ENCODE measurements at regions not wholly inside any gene's neighbourhood (a gene's known extent, or its start where the extent isn't known, plus 50 kb on each side); places are given as distances from the start of the nearest gene placed in this dataset.

GRCh38 chr7:121525155-121525819 is 129.2 kb upstream of the FAM3C start:
- no peak for DNase-seq (ENCODE audit: low read depth in 2 of 2)

- peak; percentile 7 to 20 for DNase-seq (ENCODE audit: low read depth in 2 of 2)
These were observed 125.7 kb upstream of the FAM3C start for GRCh38 chr7:121521711-121522400.

- no peak for DNase-seq (ENCODE audit: low read depth in 2 of 2)
These were observed 124.8 kb upstream of the FAM3C start for GRCh38 chr7:121520911-121521310.

- no peak for DNase-seq (ENCODE audit: low read depth in 2 of 2)
These were observed 123.7 kb upstream of the FAM3C start for GRCh38 chr7:121519548-121520521.

GRCh38 chr7:121517591-121517990 is 121.5 kb upstream of the FAM3C start:
- no peak for DNase-seq (ENCODE audit: low read depth in 2 of 2)

GRCh38 chr7:121516821-121517220 is 120.7 kb upstream of the FAM3C start:
- DNase-seq (ENCODE audit: low read depth in 2 of 2): no peak

DNA sequence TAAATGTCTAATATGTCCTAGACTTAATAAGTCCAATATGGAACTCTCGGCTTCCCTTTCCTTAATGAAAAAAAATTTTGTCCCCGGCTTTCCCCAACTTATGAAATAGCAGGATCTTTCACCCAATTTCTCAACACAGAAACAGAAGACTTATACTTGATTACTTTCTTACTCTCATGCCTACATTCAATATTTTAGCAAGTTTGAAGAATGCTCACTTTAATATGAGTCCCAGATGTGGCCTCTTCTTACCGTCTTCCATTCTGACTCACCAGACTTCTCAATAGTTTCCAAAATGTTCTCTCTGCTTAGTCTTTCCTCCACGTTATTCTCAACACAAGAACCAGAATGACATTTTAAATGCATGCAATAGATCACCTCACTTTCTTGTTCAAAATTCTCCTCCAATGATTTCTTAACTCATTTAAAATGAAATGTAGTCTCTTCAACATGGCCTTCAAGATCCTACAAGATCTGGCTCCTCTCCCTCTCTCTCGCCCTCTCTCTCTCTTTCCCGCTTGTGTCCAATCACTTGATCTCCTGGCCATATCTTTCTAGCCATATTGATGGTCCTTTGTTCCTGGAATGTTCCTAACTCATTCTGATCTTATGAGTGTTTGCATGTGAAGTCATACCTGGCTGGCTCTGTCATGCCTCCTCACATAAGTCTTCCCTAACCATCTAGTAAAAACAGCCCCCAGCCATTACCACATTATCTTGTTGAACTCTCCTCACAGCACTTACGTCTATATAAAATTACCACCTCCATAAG is 119.7 kb upstream of the FAM3C start:
- no peak for DNase-seq (ENCODE audit: low read depth in 2 of 2)

GRCh38 chr7:121515229-121515628 is 119.1 kb upstream of the FAM3C start:
- DNase-seq (ENCODE audit: low read depth in 2 of 2): no peak

GRCh38 chr7:121513105-121513504 is 117.0 kb upstream of the FAM3C start:
- DNase-seq (ENCODE audit: low read depth in 2 of 2): peak in 1 of 2 donors; percentile 6

DNA sequence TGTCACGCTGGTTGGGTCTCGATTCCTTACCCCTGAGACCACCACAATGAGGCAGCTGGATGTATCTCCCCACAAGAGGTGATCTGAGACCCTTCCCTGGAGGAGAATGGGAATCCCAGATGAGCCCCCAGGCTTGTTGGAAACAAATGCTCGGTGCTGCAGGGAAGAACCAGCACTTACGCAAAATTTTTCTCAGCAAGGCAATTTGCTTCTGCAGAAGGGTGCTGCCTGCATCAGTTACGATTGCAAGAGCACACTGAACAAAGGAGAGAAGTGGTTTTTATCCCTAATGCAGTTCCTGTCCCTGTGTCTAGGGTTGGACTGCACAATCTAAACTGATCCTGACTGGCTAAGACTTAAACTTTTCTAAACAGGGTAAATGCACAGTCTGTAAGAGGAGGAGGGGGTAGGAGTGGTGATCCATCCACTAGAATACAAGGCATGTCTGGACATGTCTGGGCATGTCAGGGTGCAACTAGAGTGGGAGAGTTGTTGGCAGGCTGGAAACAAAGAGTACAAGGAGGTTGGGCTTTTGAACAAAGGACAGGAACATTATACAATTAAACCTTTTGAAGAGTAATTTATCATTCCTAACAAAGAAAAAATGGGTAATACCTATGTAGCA is 114.9 kb upstream of the FAM3C start:
- DNase-seq (ENCODE audit: low read depth in 2 of 2): peak in 1 of 2 donors; percentile 5

GRCh38 chr7:121510302-121510701 is 114.2 kb upstream of the FAM3C start:
- peak in 1 of 2 donors; percentile 3 for DNase-seq (ENCODE audit: low read depth in 2 of 2)

DNA sequence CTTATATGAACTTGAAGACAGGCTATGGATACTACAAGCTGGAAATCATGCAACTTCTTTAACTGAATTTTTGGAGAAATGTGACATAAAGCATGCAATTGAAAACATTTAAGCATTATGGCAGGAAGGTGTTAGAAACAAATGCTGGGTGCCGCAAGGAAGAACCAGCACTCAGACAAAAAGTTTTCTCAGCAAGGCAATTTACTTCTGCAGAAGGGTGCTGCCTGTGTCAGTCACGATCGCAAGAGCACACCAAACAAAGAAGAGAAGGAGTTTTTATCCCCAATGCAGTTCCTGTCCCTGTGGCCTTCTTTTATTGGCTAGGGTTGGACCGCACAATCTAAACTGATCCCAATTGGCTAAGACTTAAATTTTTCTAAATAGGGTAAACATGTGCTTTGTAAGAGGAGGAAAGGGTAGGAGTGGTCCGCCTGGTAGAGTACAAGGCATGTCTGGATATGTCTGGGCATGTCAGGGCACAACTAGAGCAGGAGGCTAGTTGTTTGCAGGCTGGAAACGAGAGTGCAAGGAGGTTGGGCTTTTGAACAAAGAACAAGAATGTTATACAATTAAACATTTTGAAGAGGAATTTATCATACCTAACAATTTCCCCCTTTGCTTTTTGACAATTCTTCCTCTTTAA is 109.6 kb upstream of the FAM3C start:
- DNase-seq (ENCODE audit: low read depth in 2 of 2): no peak

DNA sequence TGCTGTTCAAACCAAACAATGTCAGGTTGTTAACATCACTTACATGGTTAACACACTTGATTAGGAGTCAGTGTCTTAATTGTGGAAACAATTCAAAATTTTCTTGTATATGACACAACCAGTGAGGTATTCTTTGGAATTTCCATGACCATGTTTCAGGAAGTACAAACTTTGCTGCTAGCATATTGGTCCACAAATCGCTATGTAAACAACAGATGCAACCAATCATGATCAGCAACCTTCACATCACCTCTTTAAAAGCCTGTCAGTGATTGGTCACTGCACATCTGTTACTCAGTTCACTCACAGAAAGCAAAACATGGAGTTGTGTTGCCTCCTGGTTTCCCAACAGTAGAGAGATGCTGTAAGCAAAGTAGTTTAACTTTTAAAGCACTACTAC is 108.9 kb upstream of the FAM3C start:
- DNase-seq (ENCODE audit: low read depth in 2 of 2): peak; percentile 3 to 59

DNA sequence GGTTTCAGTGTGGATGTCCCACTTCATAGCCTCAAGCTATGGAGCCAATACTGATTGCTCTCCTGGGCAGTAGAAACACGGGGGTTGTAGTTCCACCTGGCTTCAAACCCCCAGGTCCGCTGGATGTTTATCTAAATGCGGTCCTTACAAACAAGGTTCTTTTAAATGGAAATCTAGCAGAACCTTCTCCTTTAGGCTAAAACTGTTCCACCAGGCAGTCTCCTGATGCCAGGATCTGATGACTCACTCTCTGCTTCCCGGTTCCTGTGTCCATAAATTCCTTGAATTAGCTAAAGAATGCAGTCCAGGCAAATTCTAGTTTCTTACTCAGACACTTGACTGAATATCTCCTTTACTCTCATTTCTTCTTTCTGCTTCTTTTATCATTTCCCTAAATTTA is 108.4 kb upstream of the FAM3C start:
- peak; percentile 43 to 87 for DNase-seq (ENCODE audit: low read depth in 2 of 2)

GRCh38 chr7:121503730-121504129 is 107.6 kb upstream of the FAM3C start:
- DNase-seq (ENCODE audit: low read depth in 2 of 2): no peak

- DNase-seq (ENCODE audit: low read depth in 2 of 2): no peak
These were observed 106.9 kb upstream of the FAM3C start for GRCh38 chr7:121503039-121503438.

GRCh38 chr7:121501566-121501965 is 105.5 kb upstream of the FAM3C start:
- DNase-seq (ENCODE audit: low read depth in 2 of 2): no peak

- no peak for DNase-seq (ENCODE audit: low read depth in 2 of 2)
These were observed 104.4 kb upstream of the FAM3C start for GRCh38 chr7:121500360-121501058.

DNA sequence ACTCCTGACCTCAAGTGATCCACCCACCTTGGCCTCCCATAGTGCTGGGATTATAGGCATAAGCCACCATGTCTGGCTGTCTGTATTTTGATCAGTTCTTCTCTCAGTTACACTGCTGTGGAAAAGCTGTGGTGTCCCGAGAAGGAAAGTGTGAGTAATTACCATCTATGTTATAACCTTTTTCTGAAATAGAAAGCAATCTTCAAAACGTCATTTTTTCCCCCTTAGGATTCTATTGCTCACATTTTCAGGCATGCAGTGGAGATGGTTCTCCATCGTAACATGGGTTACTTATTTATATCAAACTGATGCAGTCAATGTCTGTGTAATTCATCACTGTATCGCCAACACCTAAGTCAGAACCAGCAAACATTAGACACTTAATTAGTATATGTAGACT is 103.5 kb upstream of the FAM3C start:
- no peak for DNase-seq (ENCODE audit: low read depth in 2 of 2)

- no peak for DNase-seq (ENCODE audit: low read depth in 2 of 2)
These were observed 102.7 kb upstream of the FAM3C start for GRCh38 chr7:121498816-121499215.
